ENCODE measurements at regions not wholly inside any gene's neighbourhood (a gene's known extent, or its start where the extent isn't known, plus 50 kb on each side); places are given as distances from the start of the nearest gene placed in this dataset.

GRCh38 chr6:24016286-24016685 is 109.7 kb upstream of the NRSN1 start:
- no peak for TF ChIP-seq CTCF (IDR thresholded peaks at IDR 0.05; ENCODE audit: borderline replicate concordance, insufficient read depth, low read depth, low read length)
- no peak overlapping the region for H3K4me3 ChIP-seq (ENCODE audit: low read depth, low read length)

GRCh38 chr6:24016857-24017256 is 109.2 kb upstream of the NRSN1 start:
- no peak overlapping the region for H3K4me3 ChIP-seq (ENCODE audit: low read depth, low read length)
- no peak for TF ChIP-seq CTCF (IDR thresholded peaks at IDR 0.05; ENCODE audit: borderline replicate concordance, insufficient read depth, low read depth, low read length)

GRCh38 chr6:24019393-24019792 is 106.6 kb upstream of the NRSN1 start:
- TF ChIP-seq CTCF (IDR thresholded peaks at IDR 0.05; ENCODE audit: borderline replicate concordance, insufficient read depth, low read depth, low read length), result no peak
- no peak overlapping the region for H3K4me3 ChIP-seq (ENCODE audit: low read depth, low read length)

GRCh38 chr6:24019830-24020229 is 106.2 kb upstream of the NRSN1 start:
- H3K4me3 ChIP-seq (ENCODE audit: low read depth, low read length), result no peak overlapping the region
- TF ChIP-seq CTCF (IDR thresholded peaks at IDR 0.05; ENCODE audit: borderline replicate concordance, insufficient read depth, low read depth, low read length), result no peak

GRCh38 chr6:24026050-24026449 is 100.0 kb upstream of the NRSN1 start:
- no peak for TF ChIP-seq CTCF (IDR thresholded peaks at IDR 0.05; ENCODE audit: borderline replicate concordance, insufficient read depth, low read depth, low read length)
- no peak overlapping the region for H3K4me3 ChIP-seq (ENCODE audit: low read depth, low read length)

GRCh38 chr6:24031496-24031895 is 94.5 kb upstream of the NRSN1 start:
- TF ChIP-seq CTCF (IDR thresholded peaks at IDR 0.05; ENCODE audit: borderline replicate concordance, insufficient read depth, low read depth, low read length), result no peak
- H3K4me3 ChIP-seq (ENCODE audit: low read depth, low read length), result no peak overlapping the region

GRCh38 chr6:24032896-24033688 is 92.9 kb upstream of the NRSN1 start:
- H3K4me3 ChIP-seq (ENCODE audit: low read depth, low read length), result no peak overlapping the region

More at GRCh38 chr6:24032896-24033688, 92.9 kb upstream of the NRSN1 start:
- TF ChIP-seq CTCF (IDR thresholded peaks at IDR 0.05; ENCODE audit: borderline replicate concordance, insufficient read depth, low read depth, low read length), result no peak

Measured in GM12875 (cell line).